ACC112 (cell line): ENCODE measurements at regions not wholly inside any gene's neighbourhood (a gene's known extent, or its start where the extent isn't known, plus 50 kb on each side); places are given as distances from the start of the nearest gene placed in this dataset.
"Not testable (repeated sequence)": the region's sequence is repeated elsewhere in the genome, so short reads cannot be mapped to it uniquely, and the experiment has no call there.

Experiments
- H2AFZ ChIP-seq: fragments of 200-600 bp; sonication (generic); one replicate; pipeline ENCODE4 v1.6.0; 2017; ENCODE audit warnings: antibody characterized with exemption, low read length; ENCODE audit not compliant: unreplicated experiment
- H3K27ac ChIP-seq: fragments of 200-600 bp; sonication (generic); 2 replicates; pipeline ENCODE4 v1.5.1; 2014; ENCODE audit warnings: low read depth, mild to moderate bottlenecking, antibody characterized with exemption, low read length, moderate library complexity
- H3K27me3 ChIP-seq: fragments of 200-600 bp; sonication (generic); 2 replicates; pipeline ENCODE4 v1.6.1; 2014; ENCODE audit warnings: mild to moderate bottlenecking, antibody characterized with exemption, low read length, moderate library complexity, mixed read lengths; ENCODE audit not compliant: insufficient read depth
- H3K36me3 ChIP-seq: fragments of 200-600 bp; sonication (generic); 2 replicates; pipeline ENCODE4 v1.6.1; 2016; ENCODE audit warnings: mild to moderate bottlenecking, antibody characterized with exemption, low read length, moderate library complexity, mixed read lengths; ENCODE audit not compliant: insufficient read depth
- H3K4me1 ChIP-seq: fragments of 200-600 bp; sonication (generic); one replicate; pipeline ENCODE4 v1.6.1; 2016; ENCODE audit warnings: low read length, mixed read lengths; ENCODE audit not compliant: insufficient read depth, unreplicated experiment, control insufficient read depth
- H3K4me3 ChIP-seq: fragments of 200-600 bp; sonication (generic); 2 replicates; pipeline ENCODE4 v1.5.1; 2014; ENCODE audit warnings: mild to moderate bottlenecking, low read depth, low read length
- H3K79me2 ChIP-seq: fragments of 200-600 bp; sonication (generic); one replicate; pipeline ENCODE4 v1.6.0; 2016; ENCODE audit warnings: low read length; ENCODE audit not compliant: control insufficient read depth, unreplicated experiment, insufficient read depth

- no peaks in the 10 kb centered on the region for H3K27me3 ChIP-seq
- no peak overlapping the region for H3K4me3 ChIP-seq
- no peaks in the 10 kb centered on the region for H3K4me1 ChIP-seq
- no peak overlapping the region for H3K27ac ChIP-seq
- H3K36me3 ChIP-seq: no peaks in the 10 kb centered on the region
- H2AFZ ChIP-seq: no peak overlapping the region
- no peaks in the 10 kb centered on the region for H3K79me2 ChIP-seq
Observed at GRCh38 chr10:64786989-64787388, 1265.8 kb downstream of the REEP3 start.

GRCh38 chr10:64795847-64796246, 1274.6 kb downstream of the REEP3 start:
- no peak overlapping the region for H3K4me3 ChIP-seq
- no peak overlapping the region for H3K27ac ChIP-seq
- no peaks in the 10 kb centered on the region for H3K27me3 ChIP-seq
- no peaks in the 10 kb centered on the region for H3K36me3 ChIP-seq
- H3K4me1 ChIP-seq: no peaks in the 10 kb centered on the region
- H3K79me2 ChIP-seq: no peaks in the 10 kb centered on the region
- no peak overlapping the region for H2AFZ ChIP-seq

- H3K79me2 ChIP-seq: no peaks in the 10 kb centered on the region
- H3K27me3 ChIP-seq: no peaks in the 10 kb centered on the region
- H3K4me1 ChIP-seq: no peaks in the 10 kb centered on the region
- no peaks in the 10 kb centered on the region for H3K36me3 ChIP-seq
- no peak overlapping the region for H3K27ac ChIP-seq
- H3K4me3 ChIP-seq: no peak overlapping the region
- no peak overlapping the region for H2AFZ ChIP-seq
Observed at GRCh38 chr10:64798297-64798696, 1277.1 kb downstream of the REEP3 start.

GRCh38 chr10:64808233-64808632, 1287.0 kb downstream of the REEP3 start:
- not testable (repeated sequence) for H3K36me3 ChIP-seq, H3K27me3 ChIP-seq, H3K4me1 ChIP-seq, H2AFZ ChIP-seq, H3K27ac ChIP-seq, H3K4me3 ChIP-seq, H3K79me2 ChIP-seq

DNA sequence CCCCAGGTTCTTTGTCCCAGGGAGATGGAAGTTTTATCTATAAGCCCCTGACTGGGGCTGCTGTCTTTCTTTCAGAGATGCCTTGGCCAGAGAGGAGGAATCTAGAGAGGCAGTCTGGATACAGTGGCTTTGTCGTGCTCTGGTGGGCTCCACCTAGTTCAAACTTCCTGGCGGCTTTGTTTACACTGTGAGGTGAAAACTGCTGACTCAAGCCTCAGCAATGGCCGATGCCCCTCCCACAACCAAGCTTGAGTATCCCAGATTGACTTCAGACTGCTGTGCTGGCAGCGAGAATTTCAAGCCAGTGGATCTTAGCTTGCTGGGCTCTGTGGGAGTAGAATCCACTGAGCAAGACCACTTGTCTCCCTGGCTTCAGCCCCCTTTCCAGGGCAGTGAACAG, 1288.8 kb downstream of the REEP3 start:
- H3K36me3 ChIP-seq, H3K4me3 ChIP-seq, H3K4me1 ChIP-seq, H3K27ac ChIP-seq, H3K27me3 ChIP-seq, H2AFZ ChIP-seq, H3K79me2 ChIP-seq: not testable (repeated sequence)

- Histone ChIP-seq H3K79me2 (no peaks in the 10 kb centered on the region), H3K4me3 (no peak overlapping the region), H3K27me3 (no peaks in the 10 kb centered on the region), H2AFZ (no peak overlapping the region), H3K4me1 (no peaks in the 10 kb centered on the region), H3K27ac (no peak overlapping the region), H3K36me3 (no peaks in the 10 kb centered on the region)
Observed at GRCh38 chr10:64813391-64813790, 1292.2 kb downstream of the REEP3 start.

DNA sequence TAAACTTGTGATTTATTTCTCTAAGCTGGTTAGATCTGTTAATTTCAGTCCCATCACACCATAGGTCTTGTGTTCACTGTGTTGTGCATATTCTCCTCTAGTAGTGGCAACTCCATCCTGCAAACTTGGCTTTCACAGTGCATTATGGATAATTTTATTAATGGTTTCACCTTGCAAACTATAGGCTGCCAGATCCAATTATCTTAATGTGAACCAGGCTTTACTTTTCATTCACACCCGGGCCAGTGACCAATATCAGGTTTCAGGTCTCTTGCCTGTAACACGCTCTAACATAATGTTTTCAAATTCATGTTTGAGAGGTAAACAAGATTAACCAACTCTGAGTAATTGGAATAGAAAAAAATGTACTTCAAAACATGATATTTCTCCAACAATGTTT, 1293.0 kb downstream of the REEP3 start:
- Histone ChIP-seq H3K27me3 (no peaks in the 10 kb centered on the region), H3K36me3 (no peaks in the 10 kb centered on the region), H3K27ac (no peak overlapping the region), H3K4me3 (no peak overlapping the region), H2AFZ (no peak overlapping the region), H3K79me2 (no peaks in the 10 kb centered on the region), H3K4me1 (no peaks in the 10 kb centered on the region)

GRCh38 chr10:64829888-64830412, 1308.7 kb downstream of the REEP3 start:
- no peak overlapping the region for H3K27ac ChIP-seq
- no peaks in the 10 kb centered on the region for H3K27me3 ChIP-seq
- H2AFZ ChIP-seq: no peak overlapping the region
- H3K79me2 ChIP-seq: no peaks in the 10 kb centered on the region
- H3K36me3 ChIP-seq: no peaks in the 10 kb centered on the region
- H3K4me3 ChIP-seq: no peak overlapping the region
- no peaks in the 10 kb centered on the region for H3K4me1 ChIP-seq

DNA sequence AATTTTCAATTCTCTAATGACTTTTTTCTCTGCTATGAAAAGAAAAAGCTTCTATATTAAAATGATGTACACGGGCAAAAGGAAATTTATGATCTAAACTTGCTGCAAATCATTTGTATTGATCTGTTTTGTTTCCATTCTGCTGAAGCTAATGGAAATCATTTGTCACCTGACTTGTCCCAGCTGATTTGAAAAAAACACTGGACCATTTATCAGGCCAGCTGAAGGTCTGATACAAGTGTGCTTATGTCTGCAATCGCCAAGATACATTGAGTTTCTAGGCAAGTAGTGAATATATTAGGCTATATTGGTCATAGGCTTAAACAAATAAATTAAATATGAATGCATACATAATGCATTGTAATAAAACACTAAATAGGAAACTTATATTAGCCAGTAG, 1309.7 kb downstream of the REEP3 start:
- no peaks in the 10 kb centered on the region for H3K27me3 ChIP-seq
- no peak overlapping the region for H3K27ac ChIP-seq
- no peaks in the 10 kb centered on the region for H3K4me1 ChIP-seq
- H3K79me2 ChIP-seq: no peaks in the 10 kb centered on the region
- no peak overlapping the region for H3K4me3 ChIP-seq
- H2AFZ ChIP-seq: no peak overlapping the region
- H3K36me3 ChIP-seq: no peaks in the 10 kb centered on the region

DNA sequence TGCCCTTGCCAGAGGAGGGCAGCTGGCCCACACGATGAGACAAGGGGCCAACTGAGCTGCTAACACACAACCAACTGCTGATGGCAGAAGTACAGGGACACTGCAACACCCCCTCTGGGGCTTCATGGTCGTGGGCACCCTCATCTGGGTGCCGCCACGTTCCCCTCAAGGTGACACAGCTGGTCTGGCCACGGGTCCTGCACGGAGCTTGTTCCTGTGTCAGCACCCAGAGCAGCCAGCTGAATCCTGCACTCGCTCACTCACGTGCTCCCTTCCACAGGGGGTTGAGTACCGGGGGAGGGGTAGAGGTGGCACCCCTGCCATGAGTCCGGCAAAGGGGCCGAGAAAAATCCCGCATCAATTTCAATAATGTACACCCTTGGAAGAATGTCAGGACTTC, 1319.1 kb downstream of the REEP3 start:
- H3K27me3 ChIP-seq: no peaks in the 10 kb centered on the region
- H3K4me3 ChIP-seq: no peak overlapping the region
- no peak overlapping the region for H3K27ac ChIP-seq
- H3K36me3 ChIP-seq: no peaks in the 10 kb centered on the region
- no peaks in the 10 kb centered on the region for H3K4me1 ChIP-seq
- H3K79me2 ChIP-seq: no peaks in the 10 kb centered on the region
- no peak overlapping the region for H2AFZ ChIP-seq

DNA sequence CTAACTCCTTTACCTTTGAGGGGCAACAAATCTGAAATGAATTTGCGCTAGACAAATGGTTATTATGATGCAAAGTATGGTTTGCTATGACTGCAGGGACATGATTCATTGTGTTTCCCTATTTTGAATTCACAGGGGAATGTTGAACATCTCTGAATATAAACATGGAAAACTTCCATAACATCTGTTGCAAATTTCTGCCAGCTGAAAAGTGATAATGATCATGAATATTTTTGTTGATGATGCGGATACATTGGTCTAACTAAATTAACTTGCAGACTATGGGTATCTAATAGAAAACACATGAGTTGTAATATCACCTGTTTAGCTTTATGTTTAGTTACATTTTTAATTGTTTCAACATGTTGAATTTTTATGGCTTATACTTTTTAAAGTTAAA, 1325.5 kb downstream of the REEP3 start:
- Histone ChIP-seq H3K27ac (no peak overlapping the region), H3K27me3 (no peaks in the 10 kb centered on the region), H3K36me3 (no peaks in the 10 kb centered on the region), H3K4me3 (no peak overlapping the region), H2AFZ (no peak overlapping the region), H3K79me2 (no peaks in the 10 kb centered on the region), H3K4me1 (no peaks in the 10 kb centered on the region)
